H1 (cell line): ENCODE measurements at regions not wholly inside any gene's neighbourhood (a gene's known extent, or its start where the extent isn't known, plus 50 kb on each side); places are given as distances from the start of the nearest gene placed in this dataset.

Experiments
- CTCF ChIA-PET: fragments of 300-600 bp; sonication (Branson Sonifier 250); formaldehyde crosslinking; loops from one replicate; lab custom pipeline; 2021; ENCODE audit not compliant: partially characterized antibody; lab: Charles Lee
- POLR2A ChIA-PET: fragments of 300-600 bp; sonication (Branson Sonifier 250); formaldehyde crosslinking; loops from one replicate; lab custom pipeline; 2021; ENCODE audit warnings: inconsistent platforms; ENCODE audit not compliant: partially characterized antibody; lab: Charles Lee
- DNase-seq, 2 experiments: peaks; one replicate each; pipeline versions ENCODE4 v3.0.0 to v3.0.0-alpha.2; 2010 to 2022; ENCODE audit warnings: low spot score in 2 of 2, low read depth in 1 of 2, mixed read lengths in 1 of 2
- FAIRE-seq: peaks from 2 replicates; lab custom pipeline; 2011; peaks lifted over from hg19 to GRCh38; lab: Jason Lieb, UNC
- H2AFZ ChIP-seq: 2 replicates; pipeline ENCODE4 v1.8.1; 2012; ENCODE audit warnings: low read length, inconsistent platforms
- H2AK5ac ChIP-seq: 2 replicates; pipeline ENCODE4 v1.6.1; 2013; ENCODE audit warnings: low read depth, low read length
- H2BK120ac ChIP-seq: replicated peaks from 2 replicates; pipeline ENCODE3; 2013; ENCODE audit warnings: low read depth, low read length, inconsistent platforms
- H2BK12ac ChIP-seq: 2 replicates; pipeline ENCODE4 v1.6.1; 2013; ENCODE audit warnings: low read depth, low read length
- H2BK15ac ChIP-seq: 2 replicates; pipeline ENCODE4 v1.6.1; 2013; ENCODE audit warnings: low read length
- H2BK20ac ChIP-seq: 2 replicates; pipeline ENCODE4 v1.6.1; 2013; ENCODE audit warnings: low read length
- H2BK5ac ChIP-seq: 2 replicates; pipeline ENCODE4 v1.6.1; 2013; ENCODE audit warnings: low read depth, low read length
- H3K14ac ChIP-seq: 2 replicates; pipeline ENCODE4 v1.6.1; 2013; ENCODE audit warnings: inconsistent platforms; ENCODE audit not compliant: insufficient read length
- H3K18ac ChIP-seq: 2 replicates; pipeline ENCODE4 v1.6.1; 2013; ENCODE audit warnings: low read length; ENCODE audit errors: extremely low read depth
- H3K23ac ChIP-seq: 2 replicates; pipeline ENCODE4 v1.6.1; 2013; ENCODE audit warnings: inconsistent platforms; ENCODE audit not compliant: insufficient read length
- H3K23me2 ChIP-seq: 2 replicates; pipeline ENCODE4 v1.6.1; 2013; ENCODE audit warnings: low read depth, low read length
- H3K27ac ChIP-seq: 2 replicates; pipeline ENCODE4 v1.6.1; 2011; ENCODE audit warnings: low read depth, low read length, inconsistent platforms
- H3K27me3 ChIP-seq, 4 experiments: replicated peaks in 1 of 4; 1 replicate in 1 of 4; 2 replicates in 3 of 4; pipeline versions ENCODE4 v1.6.1 to v1.8.1; 2011 to 2013; ENCODE audit warnings: low read length in 3 of 4, mild to moderate bottlenecking in 3 of 4, inconsistent platforms in 2 of 4, mixed read lengths in 2 of 4, moderate library complexity in 1 of 4; ENCODE audit not compliant: control insufficient read depth in 3 of 4, insufficient read depth in 3 of 4; ENCODE audit errors: extremely low read depth in 1 of 4
- H3K36me3 ChIP-seq, 4 experiments: 2 replicates each; pipeline versions ENCODE4 v1.6.1 to v1.8.1; 2011 to 2013; ENCODE audit warnings: mild to moderate bottlenecking in 4 of 4, low read length in 3 of 4, moderate library complexity in 2 of 4, control low read depth in 1 of 4, inconsistent platforms in 1 of 4; ENCODE audit not compliant: insufficient read depth in 4 of 4, control insufficient read depth in 2 of 4
- H3K4ac ChIP-seq: replicated peaks from 2 replicates; pipeline ENCODE3; 2013; ENCODE audit warnings: low read length, low read depth, mixed read lengths, inconsistent platforms; ENCODE audit not compliant: insufficient read length
- H3K4me1 ChIP-seq, 4 experiments: replicated peaks in 1 of 4; 1 replicate in 1 of 4; 2 replicates in 3 of 4; pipeline versions ENCODE4 v1.6.1 to v1.8.1; 2011 to 2013; ENCODE audit warnings: low read length in 3 of 4, inconsistent platforms in 2 of 4, mixed read lengths in 1 of 4; ENCODE audit not compliant: insufficient read depth in 4 of 4, control insufficient read depth in 3 of 4
- H3K4me2 ChIP-seq, 2 experiments: 2 replicates each; pipeline versions ENCODE4 v1.6.1 to v1.8.1; 2011 to 2013; ENCODE audit warnings: low read depth in 2 of 2, low read length in 2 of 2, control low read depth in 1 of 2, inconsistent platforms in 1 of 2, mild to moderate bottlenecking in 1 of 2; ENCODE audit not compliant: insufficient read depth in 1 of 2
- H3K4me3 ChIP-seq, 4 experiments: fragments of 200-600, 300-600 bp in 1 of 4; sonication (generic), shearing (Covaris generic), sonication (Bioruptor Twin) in 1 of 4; 2 replicates each; pipeline versions ENCODE4 v1.5.1 to v1.8.1; 2011 to 2016; ENCODE audit warnings: low read length in 4 of 4, low read depth in 3 of 4, control low read depth in 2 of 4, inconsistent platforms in 2 of 4, mild to moderate bottlenecking in 2 of 4, mixed read lengths in 1 of 4, moderate library complexity in 1 of 4; ENCODE audit not compliant: insufficient read depth in 2 of 4; ENCODE audit errors: extremely low read depth in 1 of 4
- H3K56ac ChIP-seq: replicated peaks from 2 replicates; pipeline ENCODE3; 2013; ENCODE audit warnings: low read depth, mild to moderate bottlenecking, mixed read lengths, low read length, inconsistent platforms; ENCODE audit not compliant: insufficient read length
- H3K79me1 ChIP-seq: 2 replicates; pipeline ENCODE4 v1.6.1; 2013; ENCODE audit warnings: low read depth, low read length, control low read depth
- H3K79me2 ChIP-seq, 2 experiments: 2 replicates each; pipeline versions ENCODE4 v1.6.1 to v1.8.1; 2012 to 2013; ENCODE audit warnings: low read length in 2 of 2, mild to moderate bottlenecking in 2 of 2, inconsistent platforms in 1 of 2; ENCODE audit not compliant: insufficient read depth in 2 of 2, control insufficient read depth in 1 of 2
- H3K9ac ChIP-seq, 4 experiments: replicated peaks in 1 of 4; 1 replicate in 1 of 4; 2 replicates in 3 of 4; pipeline versions ENCODE4 v1.6.1 to v1.8.1; 2011 to 2013; ENCODE audit warnings: low read depth in 3 of 4, low read length in 3 of 4, control low read depth in 2 of 4, mild to moderate bottlenecking in 2 of 4, moderate library complexity in 2 of 4, inconsistent platforms in 1 of 4; ENCODE audit errors: extremely low read depth in 1 of 4
- H3K9me3 ChIP-seq, 2 experiments: 2 replicates each; pipeline versions ENCODE4 v1.6.1 to v1.8.1; 2012 to 2013; ENCODE audit warnings: mild to moderate bottlenecking in 2 of 2, moderate library complexity in 2 of 2, control low read depth in 1 of 2, inconsistent platforms in 1 of 2, low read depth in 1 of 2, low read length in 1 of 2, mixed read lengths in 1 of 2; ENCODE audit not compliant: insufficient read depth in 2 of 2
- H4K20me1 ChIP-seq, 2 experiments: replicated peaks in 1 of 2; 2 replicates each; pipeline versions ENCODE3 to v1.8.1; 2011 to 2013; ENCODE audit warnings: inconsistent platforms in 2 of 2, low read length in 2 of 2, mild to moderate bottlenecking in 1 of 2; ENCODE audit not compliant: insufficient read depth in 2 of 2, control insufficient read depth in 1 of 2
- H4K5ac ChIP-seq: 2 replicates; pipeline ENCODE4 v1.6.1; 2013; ENCODE audit warnings: low read length, low read depth, mixed read lengths, inconsistent platforms; ENCODE audit not compliant: insufficient read length
- H4K8ac ChIP-seq: 2 replicates; pipeline ENCODE4 v1.8.0; 2013; ENCODE audit warnings: mild to moderate bottlenecking, moderate library complexity, low read length, inconsistent platforms; ENCODE audit not compliant: insufficient read depth; ENCODE audit errors: extremely low read depth
- H4K91ac ChIP-seq: replicated peaks from 2 replicates; pipeline ENCODE3; 2013; ENCODE audit warnings: low read length, mixed read lengths, inconsistent platforms; ENCODE audit not compliant: insufficient read length
- WGBS, 2 experiments: shearing (Covaris generic) in 1 of 2; methylation state at CpG; one replicate each; pipeline versions ENCODE4 v1.1.6 to v1.1.7; 2013 to 2015; ENCODE audit warnings: low lambda C conversion rate in 2 of 2, mixed read lengths in 2 of 2, inconsistent platforms in 1 of 2, low coverage in 1 of 2, missing lambda C conversion rate in 1 of 2; ENCODE audit not compliant: insufficient replicate concordance in 2 of 2, insufficient coverage in 1 of 2, insufficient read length in 1 of 2; ENCODE audit errors: extremely low coverage in 1 of 2, missing lambda C conversion rate in 1 of 2; 5-methylcytosine and 5-hydroxymethylcytosine counted together
- TF ChIP-seq, protein P1 (sequence below): fragments of 300-600 bp; sonication (generic); IDR thresholded peaks from 2 replicates; pipeline ENCODE4 v1.7.1; 2012; ENCODE audit warnings: low read length, moderate library complexity, mild to moderate bottlenecking, inconsistent platforms; ENCODE audit not compliant: insufficient replicate concordance

- H3K27me3 ChIP-seq, result no peaks in the 10 kb centered on the region
- H4K8ac ChIP-seq, result no peak overlapping the region
- H3K9me3 ChIP-seq, result no peaks in the 10 kb centered on the region
- no peak overlapping the region for H2BK120ac ChIP-seq
- H4K91ac ChIP-seq, result no peak overlapping the region
- no peak overlapping the region for H2BK12ac ChIP-seq
- no peaks in the 10 kb centered on the region for H4K20me1 ChIP-seq
- no peak overlapping the region for H3K4me3 ChIP-seq
- no peak overlapping the region for H2AFZ ChIP-seq
- H2AK5ac ChIP-seq, result no peak overlapping the region
- H3K56ac ChIP-seq, result no peak overlapping the region
- no peak for DNase-seq
- no peak overlapping the region for H2BK15ac ChIP-seq
- H3K18ac ChIP-seq, result no peak overlapping the region
- CTCF ChIA-PET, result no interaction called here
- POLR2A ChIA-PET, result no interaction called here
- 95% methylated on average over 4 of the region's 4 CpGs; no CpG with 5 or more reads in 1 of the 2 experiments for WGBS, 2 experiments
- no peak overlapping the region for H3K14ac ChIP-seq
- no peaks in the 10 kb centered on the region for H3K36me3 ChIP-seq
- H3K4me2 ChIP-seq, result no peak overlapping the region
- H3K79me2 ChIP-seq, result no peaks in the 10 kb centered on the region
- no peaks in the 10 kb centered on the region for H3K23me2 ChIP-seq
- no peak overlapping the region for H3K23ac ChIP-seq
- H4K5ac ChIP-seq, result no peak overlapping the region
- H3K9ac ChIP-seq, result no peak overlapping the region
- FAIRE-seq, result no peak
- H2BK20ac ChIP-seq, result no peak overlapping the region
- H3K4ac ChIP-seq, result no peak overlapping the region
- H3K4me1 ChIP-seq, result no peaks in the 10 kb centered on the region
- H3K27ac ChIP-seq, result no peak overlapping the region
- H2BK5ac ChIP-seq, result no peak overlapping the region
- H3K79me1 ChIP-seq, result no peaks in the 10 kb centered on the region
- TF ChIP-seq, protein P1, sequence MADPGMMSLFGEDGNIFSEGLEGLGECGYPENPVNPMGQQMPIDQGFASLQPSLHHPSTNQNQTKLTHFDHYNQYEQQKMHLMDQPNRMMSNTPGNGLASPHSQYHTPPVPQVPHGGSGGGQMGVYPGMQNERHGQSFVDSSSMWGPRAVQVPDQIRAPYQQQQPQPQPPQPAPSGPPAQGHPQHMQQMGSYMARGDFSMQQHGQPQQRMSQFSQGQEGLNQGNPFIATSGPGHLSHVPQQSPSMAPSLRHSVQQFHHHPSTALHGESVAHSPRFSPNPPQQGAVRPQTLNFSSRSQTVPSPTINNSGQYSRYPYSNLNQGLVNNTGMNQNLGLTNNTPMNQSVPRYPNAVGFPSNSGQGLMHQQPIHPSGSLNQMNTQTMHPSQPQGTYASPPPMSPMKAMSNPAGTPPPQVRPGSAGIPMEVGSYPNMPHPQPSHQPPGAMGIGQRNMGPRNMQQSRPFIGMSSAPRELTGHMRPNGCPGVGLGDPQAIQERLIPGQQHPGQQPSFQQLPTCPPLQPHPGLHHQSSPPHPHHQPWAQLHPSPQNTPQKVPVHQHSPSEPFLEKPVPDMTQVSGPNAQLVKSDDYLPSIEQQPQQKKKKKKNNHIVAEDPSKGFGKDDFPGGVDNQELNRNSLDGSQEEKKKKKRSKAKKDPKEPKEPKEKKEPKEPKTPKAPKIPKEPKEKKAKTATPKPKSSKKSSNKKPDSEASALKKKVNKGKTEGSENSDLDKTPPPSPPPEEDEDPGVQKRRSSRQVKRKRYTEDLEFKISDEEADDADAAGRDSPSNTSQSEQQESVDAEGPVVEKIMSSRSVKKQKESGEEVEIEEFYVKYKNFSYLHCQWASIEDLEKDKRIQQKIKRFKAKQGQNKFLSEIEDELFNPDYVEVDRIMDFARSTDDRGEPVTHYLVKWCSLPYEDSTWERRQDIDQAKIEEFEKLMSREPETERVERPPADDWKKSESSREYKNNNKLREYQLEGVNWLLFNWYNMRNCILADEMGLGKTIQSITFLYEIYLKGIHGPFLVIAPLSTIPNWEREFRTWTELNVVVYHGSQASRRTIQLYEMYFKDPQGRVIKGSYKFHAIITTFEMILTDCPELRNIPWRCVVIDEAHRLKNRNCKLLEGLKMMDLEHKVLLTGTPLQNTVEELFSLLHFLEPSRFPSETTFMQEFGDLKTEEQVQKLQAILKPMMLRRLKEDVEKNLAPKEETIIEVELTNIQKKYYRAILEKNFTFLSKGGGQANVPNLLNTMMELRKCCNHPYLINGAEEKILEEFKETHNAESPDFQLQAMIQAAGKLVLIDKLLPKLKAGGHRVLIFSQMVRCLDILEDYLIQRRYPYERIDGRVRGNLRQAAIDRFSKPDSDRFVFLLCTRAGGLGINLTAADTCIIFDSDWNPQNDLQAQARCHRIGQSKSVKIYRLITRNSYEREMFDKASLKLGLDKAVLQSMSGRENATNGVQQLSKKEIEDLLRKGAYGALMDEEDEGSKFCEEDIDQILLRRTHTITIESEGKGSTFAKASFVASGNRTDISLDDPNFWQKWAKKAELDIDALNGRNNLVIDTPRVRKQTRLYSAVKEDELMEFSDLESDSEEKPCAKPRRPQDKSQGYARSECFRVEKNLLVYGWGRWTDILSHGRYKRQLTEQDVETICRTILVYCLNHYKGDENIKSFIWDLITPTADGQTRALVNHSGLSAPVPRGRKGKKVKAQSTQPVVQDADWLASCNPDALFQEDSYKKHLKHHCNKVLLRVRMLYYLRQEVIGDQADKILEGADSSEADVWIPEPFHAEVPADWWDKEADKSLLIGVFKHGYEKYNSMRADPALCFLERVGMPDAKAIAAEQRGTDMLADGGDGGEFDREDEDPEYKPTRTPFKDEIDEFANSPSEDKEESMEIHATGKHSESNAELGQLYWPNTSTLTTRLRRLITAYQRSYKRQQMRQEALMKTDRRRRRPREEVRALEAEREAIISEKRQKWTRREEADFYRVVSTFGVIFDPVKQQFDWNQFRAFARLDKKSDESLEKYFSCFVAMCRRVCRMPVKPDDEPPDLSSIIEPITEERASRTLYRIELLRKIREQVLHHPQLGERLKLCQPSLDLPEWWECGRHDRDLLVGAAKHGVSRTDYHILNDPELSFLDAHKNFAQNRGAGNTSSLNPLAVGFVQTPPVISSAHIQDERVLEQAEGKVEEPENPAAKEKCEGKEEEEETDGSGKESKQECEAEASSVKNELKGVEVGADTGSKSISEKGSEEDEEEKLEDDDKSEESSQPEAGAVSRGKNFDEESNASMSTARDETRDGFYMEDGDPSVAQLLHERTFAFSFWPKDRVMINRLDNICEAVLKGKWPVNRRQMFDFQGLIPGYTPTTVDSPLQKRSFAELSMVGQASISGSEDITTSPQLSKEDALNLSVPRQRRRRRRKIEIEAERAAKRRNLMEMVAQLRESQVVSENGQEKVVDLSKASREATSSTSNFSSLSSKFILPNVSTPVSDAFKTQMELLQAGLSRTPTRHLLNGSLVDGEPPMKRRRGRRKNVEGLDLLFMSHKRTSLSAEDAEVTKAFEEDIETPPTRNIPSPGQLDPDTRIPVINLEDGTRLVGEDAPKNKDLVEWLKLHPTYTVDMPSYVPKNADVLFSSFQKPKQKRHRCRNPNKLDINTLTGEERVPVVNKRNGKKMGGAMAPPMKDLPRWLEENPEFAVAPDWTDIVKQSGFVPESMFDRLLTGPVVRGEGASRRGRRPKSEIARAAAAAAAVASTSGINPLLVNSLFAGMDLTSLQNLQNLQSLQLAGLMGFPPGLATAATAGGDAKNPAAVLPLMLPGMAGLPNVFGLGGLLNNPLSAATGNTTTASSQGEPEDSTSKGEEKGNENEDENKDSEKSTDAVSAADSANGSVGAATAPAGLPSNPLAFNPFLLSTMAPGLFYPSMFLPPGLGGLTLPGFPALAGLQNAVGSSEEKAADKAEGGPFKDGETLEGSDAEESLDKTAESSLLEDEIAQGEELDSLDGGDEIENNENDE, result no peak
These were observed 276.3 kb upstream of the AGA start for GRCh38 chr4:177718514-177718913.
